ENCODE measurements at regions not wholly inside any gene's neighbourhood (a gene's known extent, or its start where the extent isn't known, plus 50 kb on each side); places are given as distances from the start of the nearest gene placed in this dataset.
"Not testable (repeated sequence)": the region's sequence is repeated elsewhere in the genome, so short reads cannot be mapped to it uniquely, and the experiment has no call there.

DNA sequence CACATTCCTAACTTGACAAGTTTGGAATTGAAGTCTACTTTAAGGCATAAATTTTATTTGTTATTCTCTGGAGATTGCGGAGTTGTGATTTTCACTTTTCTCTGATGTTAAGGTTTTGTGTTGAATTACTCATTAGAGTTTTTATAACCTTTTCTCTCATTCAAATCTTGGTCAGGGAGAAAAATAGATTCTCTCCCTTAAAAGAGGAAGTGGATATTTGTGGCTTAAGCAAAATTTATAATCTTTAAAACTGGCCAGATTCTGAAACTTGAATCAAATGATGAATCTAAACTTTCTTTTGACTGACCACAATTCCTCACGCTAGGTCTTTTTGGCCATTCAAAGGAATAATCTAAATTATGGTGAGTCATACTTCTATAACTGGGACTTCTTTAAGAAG lies 361.4 kb downstream of the TEX13C start:
- no peak for DNase-seq

DNA sequence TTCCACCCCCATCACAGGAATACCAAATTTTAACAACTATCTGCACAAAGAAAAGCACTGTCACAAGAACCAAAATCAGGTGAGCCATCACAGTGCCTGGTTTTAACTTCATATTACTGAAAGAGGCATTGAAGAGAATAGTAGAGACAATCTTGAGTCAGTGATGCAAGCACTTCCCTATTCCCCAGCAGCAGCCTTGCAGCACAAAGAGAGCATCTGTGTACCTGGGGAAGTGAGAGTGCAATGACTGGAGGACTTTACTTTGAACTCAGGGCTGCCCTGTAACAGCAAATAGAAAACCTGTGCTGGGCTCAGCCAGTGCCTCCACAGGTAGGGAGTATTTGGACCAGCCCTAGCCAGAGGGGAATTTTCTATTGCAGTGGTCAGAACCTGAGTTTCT lies 361.8 kb downstream of the TEX13C start:
- DNase-seq: no peak

DNA sequence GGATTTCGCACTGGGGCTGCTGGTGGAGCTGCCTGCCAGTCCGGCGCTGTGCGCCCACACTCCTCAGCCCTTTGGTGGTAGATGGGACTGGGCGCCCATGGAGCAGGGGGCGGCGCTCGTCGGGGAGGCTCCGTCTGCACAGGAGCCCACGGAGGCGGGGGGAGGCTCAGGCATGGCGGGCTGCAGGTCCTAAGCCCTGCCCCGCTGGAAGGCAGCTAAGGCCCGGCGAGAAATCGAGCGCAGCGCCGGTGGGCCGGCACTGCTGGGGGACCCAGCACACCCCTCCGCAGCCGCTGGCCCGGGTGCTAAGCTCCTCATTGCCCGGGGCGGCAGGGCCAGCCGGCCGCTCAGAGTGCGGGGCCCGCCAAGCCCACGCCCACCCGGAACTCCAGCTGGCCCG lies 370.9 kb downstream of the TEX13C start:
- not testable (repeated sequence) for DNase-seq

DNA sequence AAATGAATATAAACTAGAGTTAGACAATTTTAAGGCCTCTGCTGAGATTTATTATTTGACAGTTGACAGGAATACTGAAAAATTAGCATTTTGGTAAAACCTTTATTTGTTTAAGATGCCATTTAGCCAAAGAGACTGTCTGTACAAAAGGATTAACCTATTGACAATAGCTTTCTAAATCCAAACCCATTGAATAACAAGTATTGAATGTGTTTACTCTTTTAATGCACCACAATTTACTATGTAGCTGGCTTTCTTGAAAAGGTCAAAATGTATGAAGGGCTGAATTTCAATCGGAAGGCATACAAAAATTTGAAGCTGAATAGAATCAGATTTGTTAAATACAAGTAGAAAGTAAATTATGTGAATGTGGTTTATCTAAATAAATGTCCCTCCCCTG lies 374.5 kb downstream of the TEX13C start:
- DNase-seq: no peak

DNA sequence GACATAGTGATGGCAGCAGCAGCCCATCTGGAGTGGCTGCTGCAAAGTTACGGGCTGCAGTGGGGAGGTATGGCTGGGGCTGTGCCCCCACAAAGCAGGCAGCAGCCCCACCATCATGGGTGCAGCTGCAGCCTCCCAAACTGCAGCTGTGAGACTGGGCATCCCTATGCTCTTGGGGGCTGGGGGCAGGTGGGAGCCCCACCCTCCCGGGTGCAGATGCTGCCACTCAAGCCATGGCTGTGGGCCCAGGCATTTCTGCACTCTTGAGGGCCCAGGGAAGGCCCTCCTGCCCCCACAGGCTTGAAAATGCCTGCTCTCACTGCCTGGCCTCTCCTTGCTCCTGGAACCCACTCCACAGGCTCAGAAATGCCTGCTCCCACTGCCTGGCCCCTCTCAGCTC lies 389.4 kb downstream of the TEX13C start:
- no peak for DNase-seq

DNA sequence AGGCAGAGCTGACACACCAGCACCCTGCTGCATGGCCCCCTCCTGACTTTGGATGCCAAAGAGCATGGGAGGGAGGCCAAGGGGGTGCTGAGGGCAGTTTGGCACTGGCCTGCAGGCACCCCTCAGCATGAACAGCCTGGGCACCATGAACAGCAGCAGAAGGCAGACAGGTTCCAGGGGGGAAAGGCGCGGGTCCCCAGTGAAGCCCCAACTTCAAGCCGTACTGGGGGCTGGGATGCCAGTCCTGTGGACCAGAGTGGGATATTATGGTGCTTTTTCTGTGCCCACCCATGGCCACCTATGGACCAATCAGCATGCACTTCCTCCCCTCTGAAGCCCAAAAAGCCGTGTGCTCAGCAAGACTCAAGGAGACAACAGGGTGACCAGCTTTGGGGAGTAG lies 389.9 kb downstream of the TEX13C start:
- no peak for DNase-seq

DNA sequence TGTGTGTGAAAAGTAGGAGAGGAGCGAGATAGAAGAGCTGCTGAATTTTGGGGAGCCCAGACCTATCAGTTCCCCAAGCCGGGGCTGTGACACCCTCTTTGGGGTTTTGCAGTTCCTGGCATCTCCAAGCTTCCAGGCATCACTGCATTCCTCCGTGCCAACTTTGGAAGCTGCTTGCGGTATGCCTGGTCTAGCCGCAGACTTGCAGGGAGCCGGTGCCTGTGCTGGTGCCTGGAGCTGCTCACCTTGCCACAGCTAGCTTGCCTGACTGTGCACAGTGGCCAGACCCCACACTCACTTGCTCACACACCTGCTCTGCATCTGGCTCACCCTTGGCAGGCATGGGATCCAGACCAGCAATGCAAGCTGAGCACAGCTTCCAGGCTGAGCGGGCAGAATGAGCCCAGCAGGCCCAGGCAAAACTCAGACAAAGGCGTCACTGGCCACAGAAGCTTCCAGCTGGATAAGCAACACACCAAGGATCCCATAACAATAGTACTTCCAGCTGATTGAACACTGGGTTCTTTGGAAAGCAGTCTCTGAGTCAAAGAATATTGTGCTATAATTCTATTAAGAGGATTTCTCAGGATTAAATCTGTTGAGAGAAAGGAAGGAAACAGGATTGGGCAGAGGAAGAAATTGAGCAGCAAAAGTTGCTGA lies 390.9 kb downstream of the TEX13C start:
- no peak for DNase-seq

DNA sequence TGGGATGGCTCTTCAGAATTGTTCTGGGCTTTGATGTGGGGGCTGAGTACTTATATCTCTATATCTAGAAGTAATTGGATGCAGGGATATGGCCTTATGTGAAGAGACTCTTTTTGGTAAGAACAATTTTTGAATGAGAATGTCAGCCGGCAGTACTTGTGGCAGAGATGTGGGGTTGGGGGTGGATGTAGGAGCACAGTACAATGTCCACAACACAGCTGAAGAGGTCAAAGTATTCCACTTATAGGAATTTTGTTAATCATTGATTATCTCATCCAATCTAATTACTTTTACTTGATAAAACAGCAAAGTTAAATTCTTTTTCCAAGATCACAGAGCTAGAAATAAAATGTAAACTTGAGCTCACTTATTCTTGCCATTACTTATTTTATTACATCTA lies 391.4 kb downstream of the TEX13C start:
- DNase-seq: no peak

DNA sequence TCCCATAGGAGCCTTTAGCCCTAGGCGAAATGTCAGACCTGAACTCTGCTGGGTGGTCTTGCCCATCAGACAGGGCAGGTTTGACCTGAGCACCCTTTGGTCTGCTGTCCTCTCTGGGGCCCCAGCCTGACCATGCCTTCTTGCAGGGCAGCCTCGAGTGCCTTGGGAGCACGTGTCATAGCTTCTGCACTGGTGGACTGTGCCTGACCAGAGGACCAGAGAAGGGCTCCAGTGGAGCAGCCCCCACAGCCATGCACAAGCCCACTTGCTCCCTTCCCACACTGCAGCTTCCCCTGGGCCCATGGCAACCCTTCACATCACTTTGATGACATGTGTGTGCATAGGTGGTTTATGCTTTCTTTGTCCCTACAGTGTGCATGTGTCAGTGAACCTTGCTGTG lies 394.0 kb downstream of the TEX13C start:
- DNase-seq: no peak

DNA sequence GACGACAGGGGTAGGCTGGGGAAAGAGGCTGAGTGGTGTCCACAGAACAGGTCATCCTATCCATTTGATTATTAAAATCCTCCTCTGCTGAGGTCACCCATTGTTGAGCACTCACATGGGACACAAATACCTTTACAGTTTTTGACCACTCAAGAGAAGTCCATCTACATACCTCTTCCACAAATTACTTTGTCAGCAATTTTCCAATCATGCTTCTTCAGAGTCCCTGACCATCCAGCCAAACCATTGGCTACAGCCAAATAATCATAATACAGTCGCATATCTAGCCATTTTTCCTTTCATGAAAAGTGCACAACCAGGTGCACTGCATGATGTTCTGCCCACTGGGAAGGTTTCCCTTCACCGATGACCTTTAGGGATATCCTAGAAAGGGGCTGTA lies 407.4 kb downstream of the TEX13C start:
- no peak for DNase-seq

DNA sequence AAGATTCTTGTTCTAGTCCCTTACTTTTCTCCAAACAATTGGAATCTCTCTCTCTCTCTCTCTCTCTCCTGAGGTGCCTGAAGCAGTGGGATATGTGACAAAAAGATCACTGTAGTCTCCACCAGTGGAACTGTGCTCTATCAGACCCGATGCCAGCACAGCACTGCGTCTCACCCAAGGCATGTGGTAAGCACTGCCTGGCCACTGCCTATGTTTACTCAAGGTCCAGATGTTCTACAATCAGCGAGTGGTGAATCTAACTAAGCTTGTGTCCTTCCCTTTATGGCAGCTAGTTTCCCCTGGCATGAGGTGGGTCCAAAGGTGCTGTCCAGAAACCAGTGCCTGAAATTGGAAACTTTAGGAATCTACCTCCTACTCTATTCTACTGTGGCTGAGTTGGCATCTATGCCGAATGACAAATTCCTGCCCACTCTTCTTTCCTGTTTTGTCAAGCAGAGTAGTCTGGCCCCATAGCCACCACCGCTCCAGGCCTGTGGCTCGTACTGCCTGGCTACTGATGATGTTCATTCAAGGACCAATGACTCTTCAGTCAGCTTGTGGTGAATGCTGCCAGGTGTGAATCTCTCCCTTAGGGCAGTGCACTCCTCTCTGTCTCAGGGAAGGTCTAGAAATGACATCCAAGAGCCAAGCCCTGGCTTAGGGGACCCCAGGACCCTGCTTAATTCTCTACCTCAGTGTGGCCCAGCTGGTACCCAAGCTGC lies 416.5 kb downstream of the TEX13C start:
- no peak for DNase-seq

DNA sequence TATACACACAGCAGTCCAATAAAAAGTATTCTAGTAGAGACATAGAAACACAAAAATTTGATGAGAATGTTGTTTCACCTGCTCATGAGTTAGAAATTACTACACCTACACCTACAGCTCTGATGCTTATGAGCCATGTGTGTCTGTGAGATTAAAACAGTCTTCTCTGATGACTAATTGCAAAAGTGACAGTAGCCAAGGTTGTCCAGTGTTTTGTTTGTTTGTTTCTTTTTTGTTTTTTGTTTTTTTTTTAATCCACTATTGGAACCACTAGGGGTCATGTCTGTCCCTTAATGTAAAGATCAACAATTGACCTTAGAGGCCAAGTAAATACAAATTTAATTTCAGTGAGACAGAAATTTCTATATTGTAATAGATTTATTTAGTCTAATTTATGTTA lies 423.1 kb downstream of the TEX13C start:
- no peak for DNase-seq

DNA sequence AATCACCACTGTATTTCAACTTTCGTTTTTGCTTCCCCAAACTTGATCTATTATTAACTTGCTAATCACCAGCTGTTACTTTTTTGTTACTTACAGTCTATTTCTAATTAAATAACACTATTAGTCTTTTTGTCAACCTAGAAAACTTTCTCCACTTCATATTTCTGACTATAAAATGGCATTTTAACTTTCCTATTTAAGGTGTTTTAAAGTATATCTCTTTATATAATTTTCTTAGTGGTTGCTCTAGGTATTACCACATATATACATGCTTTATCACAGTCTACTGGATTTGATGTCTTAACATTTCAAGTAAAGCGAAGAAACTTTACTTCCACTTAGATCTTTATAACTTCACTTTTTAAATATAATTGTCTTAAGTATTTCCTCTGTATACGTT lies 421.2 kb downstream of the DCAF12L2 start:
- no peak for DNase-seq

DNA sequence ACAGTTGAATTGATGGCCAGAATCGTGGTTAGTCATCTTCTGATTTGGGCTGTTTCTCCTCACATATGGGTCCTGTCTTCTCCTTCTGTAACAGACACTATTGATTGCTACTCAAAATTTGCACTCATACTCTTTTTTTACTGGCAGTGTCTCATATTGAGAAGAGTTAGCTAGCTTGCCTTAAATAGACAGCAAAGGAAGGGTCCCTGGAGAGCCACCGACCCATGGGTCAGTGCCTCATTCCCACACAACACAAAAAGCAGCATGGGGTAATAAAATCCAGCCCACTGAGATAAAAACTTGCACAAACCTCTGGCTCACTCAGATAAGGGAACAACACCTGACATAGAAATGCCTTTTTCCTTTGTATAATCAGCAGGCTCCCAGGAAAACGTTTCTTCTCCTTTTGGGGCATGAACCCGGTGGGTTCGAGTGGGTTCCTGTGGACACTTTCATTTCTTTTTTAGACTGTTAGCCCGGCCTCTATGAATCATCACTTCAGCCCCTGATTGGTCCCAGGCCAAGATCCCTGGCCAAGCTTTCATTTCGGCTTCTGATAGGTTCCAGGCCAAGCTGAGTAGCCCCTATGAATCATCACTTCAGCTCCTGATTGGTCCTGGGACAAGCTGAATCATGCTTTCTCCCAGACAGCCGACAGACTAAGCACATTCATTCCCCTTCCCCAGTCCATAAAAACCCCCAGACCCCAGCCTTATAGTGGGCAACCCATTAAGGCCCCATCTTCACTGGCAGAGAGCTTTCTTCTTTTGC lies 408.1 kb downstream of the DCAF12L2 start:
- DNase-seq: no peak

DNA sequence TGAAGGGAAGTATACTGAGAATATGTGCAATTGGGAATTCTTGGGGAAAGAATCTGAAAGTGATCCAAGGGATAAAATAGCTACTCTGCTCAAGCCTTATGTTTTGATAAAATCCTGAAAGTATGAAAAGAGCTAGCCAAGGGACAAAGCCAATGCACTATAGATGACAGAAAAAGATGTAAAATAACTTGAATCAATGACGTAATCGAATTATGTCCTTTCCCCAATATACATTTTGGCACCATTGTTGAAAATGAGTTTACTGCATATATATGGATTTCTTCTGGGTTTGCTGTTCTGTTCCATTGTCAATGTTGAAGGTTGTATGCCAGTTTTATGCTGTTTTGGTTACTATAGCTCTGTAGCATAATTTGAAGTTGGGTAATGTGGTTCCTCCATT lies 407.3 kb downstream of the DCAF12L2 start:
- DNase-seq: no peak

DNA sequence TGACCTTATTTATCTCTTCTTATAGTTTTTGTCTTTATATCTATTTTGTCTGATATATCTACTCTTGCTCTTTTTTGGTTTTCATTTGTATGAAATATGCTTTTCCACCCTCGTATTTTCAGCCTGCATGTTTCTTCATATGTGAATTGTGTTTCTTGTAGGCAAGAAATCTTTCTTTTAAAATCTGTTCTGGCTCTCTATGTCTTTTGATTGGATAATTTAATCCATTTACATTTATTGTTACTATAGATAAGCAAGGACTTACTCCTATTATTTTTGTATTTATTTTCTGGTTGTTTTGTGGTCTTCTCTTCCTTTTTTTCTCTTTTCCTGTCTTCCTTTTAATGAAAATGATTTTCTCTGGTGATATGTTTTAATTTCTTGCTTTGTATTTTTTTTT lies 403.1 kb downstream of the DCAF12L2 start:
- DNase-seq: no peak

DNA sequence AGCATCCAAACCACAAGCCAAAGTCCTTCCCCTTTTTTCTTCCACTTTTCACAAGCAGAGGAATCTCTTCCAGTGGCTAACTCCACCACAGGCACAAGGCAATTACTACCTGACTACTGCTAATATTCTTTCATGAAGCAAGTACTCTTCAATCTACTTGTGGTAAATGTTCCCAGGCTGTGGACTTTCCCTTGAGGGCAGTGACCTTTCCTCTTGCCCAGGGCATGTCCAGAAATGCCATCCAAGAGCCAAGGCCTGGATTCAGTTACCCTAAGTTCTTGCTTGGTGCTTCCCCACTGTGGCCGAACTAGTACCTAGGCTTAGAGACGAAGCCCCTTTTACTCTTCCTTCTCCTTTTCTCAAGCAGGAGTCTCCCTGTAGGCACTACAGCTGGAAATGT lies 400.7 kb downstream of the DCAF12L2 start:
- DNase-seq: no peak

DNA sequence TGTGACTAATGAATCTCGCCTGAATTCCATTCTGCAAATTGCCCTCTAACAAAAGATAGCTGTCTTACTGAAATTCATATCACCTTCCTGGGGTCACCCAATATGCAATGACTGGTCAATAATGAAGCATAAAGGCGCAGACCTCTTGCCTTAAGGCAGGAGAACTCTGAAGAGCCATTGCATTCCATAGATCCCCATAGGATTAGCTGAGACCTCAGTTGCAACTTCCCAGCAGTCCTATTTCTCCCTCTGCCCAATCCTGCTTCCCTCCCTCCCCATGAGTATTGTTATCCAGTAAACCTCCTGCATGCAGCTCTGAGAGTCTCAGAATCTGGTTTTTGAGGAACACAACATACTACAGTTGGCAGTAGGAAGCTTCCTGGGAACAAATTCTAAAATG lies 396.5 kb downstream of the DCAF12L2 start:
- DNase-seq: no peak

DNA sequence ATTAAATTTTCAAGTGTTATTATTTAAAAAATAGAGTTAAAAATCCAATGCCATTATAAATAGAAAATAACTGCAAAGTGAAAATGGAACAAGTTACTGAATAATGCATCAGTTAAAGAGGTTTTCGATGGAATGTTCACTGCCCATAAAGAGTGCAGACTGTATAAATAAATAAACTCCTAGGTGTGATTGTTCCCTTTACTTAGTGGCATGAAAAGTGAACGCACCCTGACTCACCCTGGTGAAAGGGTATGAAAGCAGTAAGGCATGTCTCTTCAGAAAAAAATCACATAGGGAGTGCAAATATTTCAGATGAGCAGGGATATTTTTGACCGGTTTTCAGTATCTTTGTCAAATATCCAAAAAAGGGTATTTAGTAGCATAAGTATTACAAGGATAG lies 387.8 kb downstream of the DCAF12L2 start:
- no peak for DNase-seq

DNA sequence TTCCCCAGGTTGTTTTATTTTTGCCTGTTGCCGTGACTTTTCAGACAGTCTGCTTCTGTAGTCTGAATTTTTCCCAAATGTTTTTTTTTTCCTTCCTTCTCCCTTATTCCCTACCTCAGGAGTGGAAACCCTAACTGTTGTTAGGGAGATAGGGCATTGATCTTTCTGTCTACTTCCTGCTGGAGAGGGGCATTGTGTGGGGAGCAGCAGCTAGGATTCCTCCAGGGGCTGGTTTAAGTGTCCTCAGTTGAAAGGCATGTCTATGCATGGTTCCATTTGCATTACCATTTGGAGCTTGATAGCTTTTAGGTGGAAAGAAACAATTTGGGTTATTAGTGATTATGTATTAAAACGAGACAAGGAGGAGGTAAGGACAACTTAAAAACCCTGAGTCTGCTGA lies 383.9 kb downstream of the DCAF12L2 start:
- DNase-seq: no peak

DNA sequence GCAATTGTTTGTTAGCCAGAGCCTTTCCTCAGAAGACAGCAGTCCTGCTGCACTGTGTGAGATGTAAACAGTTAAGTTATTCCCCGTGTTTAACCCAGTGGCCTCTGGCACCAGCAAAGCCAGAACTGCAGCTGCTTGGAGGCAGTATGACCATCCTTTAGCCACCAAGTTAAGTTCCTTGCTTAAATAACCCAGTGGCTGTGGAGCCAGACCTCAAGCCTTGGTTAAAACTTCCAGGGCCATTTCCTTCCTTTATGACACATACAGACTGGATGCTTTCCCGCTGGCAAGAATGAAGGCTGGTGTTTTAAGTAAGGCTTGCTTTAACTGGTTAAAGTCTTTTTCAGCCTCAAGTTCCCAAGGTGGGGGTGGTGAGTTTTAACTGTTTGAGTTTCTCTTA lies 379.8 kb downstream of the DCAF12L2 start:
- DNase-seq: no peak

DNA sequence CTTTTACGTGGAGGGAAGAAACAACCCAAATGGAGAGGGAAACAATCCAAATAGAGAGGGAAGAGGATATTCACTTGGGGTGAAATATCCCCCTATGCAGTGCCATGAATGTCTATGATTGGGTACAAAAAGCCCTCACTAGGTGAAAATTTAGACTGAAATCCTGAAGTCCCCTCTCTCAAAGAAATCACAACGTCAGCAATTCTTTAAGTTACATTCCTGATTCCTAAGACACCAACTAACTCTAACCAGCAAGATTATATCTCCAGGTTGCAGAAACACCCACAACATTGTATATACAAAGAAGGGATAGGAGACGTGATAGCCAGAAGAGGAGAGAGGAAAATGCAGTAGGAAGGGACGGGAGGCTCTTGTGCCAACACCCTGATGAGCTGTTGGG lies 374.3 kb downstream of the DCAF12L2 start:
- DNase-seq: no peak

DNA sequence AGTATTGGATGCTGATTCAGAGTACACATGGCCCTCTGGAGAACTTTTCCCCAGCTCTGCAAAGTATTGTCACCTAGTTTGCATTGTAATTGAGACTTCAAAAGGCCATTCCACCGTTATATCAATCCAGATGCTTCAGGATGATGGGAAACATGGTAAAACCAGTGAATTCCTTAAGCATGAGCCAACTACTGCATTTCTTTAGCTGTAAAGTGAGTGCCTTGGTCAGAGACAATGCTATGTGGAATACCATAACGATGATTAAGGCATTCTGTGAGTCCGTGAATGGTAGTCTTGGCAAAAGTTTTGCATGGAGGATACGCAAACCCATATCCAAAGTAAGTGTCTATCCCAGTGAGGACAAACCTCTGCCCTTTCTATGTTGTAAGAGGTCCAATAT lies 355.2 kb downstream of the DCAF12L2 start:
- no peak for DNase-seq

DNA sequence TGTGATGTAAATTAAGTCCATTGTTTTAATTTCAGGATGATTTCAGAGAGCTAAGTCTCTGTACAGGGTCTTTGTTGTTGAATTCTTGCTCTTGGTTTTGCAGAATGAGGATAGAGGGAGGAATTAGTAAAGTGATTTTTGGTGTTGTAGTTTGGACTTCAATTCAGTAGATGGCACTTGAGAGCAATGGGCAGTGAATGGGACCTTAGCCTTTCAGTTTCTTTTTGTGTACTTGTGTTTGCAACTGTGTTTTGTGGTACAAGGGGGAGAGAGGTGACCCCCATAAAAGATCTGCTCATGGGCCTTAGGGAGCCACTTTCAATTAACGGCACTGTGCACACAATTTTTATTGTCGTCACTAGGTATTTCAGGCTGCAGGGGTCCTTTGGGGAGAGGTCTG lies 340.0 kb downstream of the DCAF12L2 start:
- DNase-seq: no peak

Measured in stimulated activated CD4-positive, alpha-beta T cell treated with anti-CD3 and anti-CD28 coated beads, Interleukin-12 subunit alpha, Interleukin-12 subunit beta, amount 100 ng/mL, for 4 hours (primary cell).